Activated T-cell treated with anti-CD3 and anti-CD28 coated beads for 24 hours (primary cell): ENCODE measurements at regions not wholly inside any gene's neighbourhood (a gene's known extent, or its start where the extent isn't known, plus 50 kb on each side); places are given as distances from the start of the nearest gene placed in this dataset.
"Not testable (repeated sequence)": the region's sequence is repeated elsewhere in the genome, so short reads cannot be mapped to it uniquely, and the experiment has no call there.

ENCODE experiments used
- DNase-seq: peaks from one replicate; pipeline ENCODE4 v3.0.0-alpha.2; 2020; ENCODE audit warnings: low read depth

DNA sequence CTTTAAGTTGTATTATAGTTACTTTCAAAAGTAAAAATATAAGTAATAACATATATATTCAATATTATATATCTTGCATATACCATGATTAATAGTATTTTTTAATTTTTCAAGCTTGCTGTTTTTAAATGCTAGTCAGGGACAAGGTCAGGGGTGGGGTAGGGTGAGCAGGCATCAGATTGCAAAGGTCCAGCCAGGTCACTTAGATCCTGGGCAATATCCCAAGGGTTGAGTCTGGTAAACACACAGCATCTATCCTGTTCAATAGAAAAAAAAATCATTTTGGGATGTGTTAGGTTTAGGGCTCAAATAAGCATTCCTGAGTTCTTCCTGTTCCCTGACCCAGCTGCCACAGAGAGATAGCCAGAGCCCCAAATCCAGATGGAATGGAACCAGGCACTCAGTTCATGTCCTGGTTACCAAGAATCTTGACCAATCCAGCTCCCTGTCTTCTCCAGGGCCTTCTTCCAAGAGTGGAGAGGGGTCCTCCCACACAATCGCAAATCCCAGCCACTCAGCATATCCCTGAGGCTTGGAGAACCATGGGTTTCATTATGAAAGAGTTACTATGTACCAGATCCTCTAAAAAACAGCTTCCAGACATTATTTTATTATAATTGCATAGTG, 134.9 kb upstream of the TOP1 start:
- no peak for DNase-seq

DNA sequence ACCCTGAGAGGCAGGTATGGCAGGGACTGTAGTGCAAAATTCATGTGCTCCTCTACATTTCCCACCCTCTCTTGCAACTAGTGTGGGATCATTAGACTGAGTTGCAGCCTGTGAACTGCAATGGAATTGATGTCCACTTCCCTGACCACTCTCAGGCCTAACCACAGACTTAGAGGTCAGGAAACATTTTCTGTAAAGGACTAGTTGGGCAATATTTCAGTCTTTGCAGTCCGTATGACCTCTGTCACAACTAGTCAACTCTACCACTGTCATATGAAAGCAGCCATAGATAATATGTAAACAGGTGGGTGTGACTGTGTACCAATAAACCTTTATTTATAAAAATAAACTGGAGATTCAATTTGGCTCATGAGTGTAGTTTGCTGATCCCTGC, 134.4 kb upstream of the TOP1 start:
- no peak for DNase-seq

DNA sequence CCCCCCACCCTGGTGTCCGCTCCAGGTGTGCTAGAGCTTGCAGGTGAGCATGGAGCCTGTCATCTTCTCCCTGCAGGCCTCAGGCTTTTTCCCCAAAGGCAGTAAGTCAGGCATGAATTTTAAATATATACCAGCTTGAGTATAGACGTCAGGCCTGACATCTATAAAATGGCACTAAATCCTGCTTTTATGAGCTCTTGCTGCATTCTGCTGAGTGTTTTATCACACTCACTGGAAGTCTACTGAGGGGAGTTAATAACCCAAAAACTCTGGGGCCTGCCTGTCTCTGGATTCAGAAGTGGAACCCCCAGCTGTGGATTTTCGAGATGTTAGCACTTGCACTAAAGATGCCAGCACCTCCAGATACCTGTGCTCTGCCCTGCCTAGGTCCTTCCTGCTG, 133.4 kb upstream of the TOP1 start:
- no peak for DNase-seq

DNA sequence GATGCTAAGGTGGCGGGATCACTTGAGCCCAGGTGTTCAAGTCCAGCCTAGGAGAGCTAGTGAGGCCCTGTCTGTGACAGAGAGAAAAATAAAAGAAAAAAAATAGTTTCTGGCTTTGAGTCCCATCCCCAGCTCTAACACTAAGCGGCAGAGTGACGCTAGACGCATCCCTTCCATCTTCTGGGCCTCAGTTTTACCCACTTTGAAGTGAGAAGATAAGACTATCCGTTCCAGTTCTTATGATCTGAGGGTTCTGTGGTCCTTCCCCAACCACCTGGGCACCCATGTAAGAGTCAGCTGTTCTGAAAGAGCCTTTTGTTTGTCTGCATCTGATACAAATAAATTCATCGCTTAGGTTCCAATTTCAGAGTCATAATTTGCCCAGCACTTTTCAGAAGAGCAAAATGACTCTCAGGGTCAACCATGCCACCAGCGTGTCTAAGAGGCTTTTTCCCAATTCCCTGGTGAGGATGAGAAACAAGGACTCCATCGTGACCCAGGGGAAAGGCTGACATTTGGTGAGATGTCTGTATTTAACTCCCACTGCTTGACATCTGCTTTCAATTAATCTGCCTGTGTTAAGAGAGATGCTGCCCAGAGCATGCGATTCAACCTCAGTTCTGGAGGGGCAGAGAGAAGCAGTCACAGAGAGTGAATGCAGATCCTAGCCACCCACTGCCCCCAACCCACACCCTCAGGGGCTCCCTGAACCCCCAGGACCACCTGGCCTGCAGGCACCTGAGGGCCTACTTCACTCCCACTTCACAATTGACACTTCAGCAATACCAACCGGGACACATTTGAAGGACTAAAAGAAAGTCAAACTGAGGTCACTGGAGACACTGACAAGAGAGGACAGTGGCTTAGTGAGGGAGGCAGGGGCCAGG, 131.6 kb upstream of the TOP1 start:
- no peak for DNase-seq

DNA sequence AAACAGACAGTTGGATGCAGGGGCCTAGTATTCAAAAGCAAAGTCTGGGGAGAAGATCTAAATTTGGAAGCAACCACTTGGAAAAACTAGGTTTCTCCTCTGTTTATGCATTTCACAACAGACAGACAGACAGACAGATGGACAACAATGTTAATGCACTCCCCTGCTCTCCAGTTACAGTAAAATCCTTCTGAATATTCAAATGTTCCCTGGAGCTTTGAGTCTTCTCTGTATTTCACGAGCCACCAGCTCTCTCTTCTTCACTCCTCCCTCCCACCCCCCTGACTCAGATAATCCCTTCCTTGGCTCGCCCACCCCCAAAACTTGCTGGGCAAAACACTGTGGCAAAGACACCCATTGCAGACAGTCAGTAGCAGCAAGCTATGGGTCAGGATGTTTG, 129.3 kb upstream of the TOP1 start:
- DNase-seq: no peak

GRCh38 chr20:40900666-40901215, 127.9 kb upstream of the TOP1 start:
- DNase-seq: no peak

DNA sequence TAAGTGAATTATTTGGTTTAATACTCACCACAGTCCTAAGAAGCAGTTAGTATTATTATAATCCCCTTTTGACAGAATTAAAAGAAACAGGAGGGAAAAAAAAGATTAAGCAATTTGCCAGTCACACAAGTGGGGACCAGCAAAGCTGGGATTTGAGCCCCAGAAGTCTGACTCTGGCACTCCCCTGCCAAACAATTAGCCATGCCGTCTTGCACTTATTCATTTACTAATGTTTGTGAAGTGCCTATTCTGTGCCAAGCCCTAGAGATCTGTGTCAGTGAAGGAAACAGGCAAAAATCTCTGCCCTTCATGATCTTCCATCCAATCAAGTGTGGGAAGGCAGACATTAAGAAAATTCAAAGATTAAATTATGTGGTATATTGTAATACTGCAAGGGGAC, 126.0 kb upstream of the TOP1 start:
- no peak for DNase-seq

DNA sequence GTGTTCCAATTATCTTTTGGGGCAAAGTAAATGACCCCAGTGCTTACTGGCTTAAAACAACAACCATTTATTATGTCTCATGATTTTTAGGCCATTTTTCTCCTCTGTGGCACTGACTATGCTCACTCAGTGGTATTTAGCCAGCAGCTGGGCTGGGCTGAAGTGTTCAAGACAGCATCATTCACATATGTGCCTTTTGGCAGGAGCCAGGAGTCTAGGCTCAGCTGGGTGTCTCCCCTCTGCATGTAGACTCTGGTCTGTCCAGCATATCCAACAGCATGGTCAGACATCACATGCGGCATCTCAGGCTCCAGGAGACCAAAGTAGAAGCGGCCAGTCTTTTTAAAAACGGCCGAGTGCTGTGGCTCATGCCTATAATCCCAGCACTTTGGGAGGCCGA, 120.3 kb upstream of the TOP1 start:
- DNase-seq: no peak

DNA sequence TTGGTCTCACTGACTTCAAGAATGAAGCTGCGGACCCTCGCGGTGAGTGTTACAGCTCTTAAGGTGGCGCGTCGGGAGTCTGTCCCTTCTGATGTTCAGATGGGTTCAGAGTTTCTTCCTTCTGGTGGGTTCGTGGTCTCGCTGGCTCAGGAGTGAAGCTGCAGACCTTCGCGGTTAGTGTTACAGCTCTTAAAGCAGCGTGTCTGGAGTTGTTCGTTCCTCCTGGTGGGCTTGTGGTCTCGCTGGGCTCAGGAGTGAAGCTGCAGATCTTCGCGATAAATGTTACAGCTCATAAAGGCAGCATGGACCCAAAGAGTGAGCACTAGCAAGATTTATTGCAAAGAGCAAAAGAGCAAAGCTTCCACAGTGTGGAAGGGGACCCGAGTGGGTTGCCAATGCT, 119.1 kb upstream of the TOP1 start:
- DNase-seq: not testable (repeated sequence)

GRCh38 chr20:40910436-40910835, 118.2 kb upstream of the TOP1 start:
- DNase-seq: not testable (repeated sequence)

- not testable (repeated sequence) for DNase-seq
These were observed 117.5 kb upstream of the TOP1 start for GRCh38 chr20:40911152-40911551.

DNA sequence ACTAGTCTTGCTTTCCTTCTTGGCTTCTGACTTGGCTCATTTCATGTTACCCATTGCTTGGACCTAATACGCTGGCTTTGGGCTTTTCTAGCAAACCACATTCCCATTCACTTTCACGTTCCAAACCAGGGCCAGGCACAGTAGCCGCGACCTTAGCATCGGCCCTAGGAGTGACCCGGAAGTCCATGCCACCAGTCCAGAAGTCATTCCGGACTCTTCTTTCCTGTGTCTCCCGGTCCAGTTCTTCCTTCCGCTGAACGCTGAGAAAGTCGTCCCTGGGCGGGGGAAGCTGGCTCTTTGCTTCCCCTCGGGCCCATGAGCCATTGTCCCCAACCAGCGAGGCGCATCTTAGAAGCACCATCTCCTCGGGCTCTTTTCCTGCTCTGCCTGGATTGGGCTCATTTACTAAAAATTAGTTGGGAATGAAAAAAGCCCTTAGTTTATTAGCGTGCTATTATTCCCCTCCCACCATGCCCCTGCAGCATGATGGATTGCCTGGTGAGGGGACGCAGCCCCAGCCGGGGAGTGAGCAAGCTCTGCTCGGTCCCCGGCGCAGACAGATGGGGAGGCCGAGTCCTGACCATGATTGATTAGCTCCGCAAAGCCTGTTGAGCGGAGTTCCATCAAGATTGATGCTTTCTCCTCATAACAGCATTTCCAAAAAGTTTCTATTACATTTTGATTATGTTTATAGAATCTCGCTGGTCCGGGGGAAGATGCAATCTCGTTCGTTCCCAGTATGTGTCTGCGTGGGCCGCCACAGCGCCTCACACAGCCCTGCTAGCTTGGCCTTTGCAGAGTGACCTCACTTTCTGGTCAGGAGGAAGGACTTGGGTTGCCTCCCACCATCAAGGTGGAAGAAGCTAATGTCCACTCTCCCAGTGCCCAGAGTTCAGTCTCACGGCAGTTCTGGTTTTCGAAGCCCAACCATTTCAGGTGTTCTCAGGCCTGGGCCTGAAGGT, 115.1 kb upstream of the TOP1 start:
- DNase-seq: no peak

DNA sequence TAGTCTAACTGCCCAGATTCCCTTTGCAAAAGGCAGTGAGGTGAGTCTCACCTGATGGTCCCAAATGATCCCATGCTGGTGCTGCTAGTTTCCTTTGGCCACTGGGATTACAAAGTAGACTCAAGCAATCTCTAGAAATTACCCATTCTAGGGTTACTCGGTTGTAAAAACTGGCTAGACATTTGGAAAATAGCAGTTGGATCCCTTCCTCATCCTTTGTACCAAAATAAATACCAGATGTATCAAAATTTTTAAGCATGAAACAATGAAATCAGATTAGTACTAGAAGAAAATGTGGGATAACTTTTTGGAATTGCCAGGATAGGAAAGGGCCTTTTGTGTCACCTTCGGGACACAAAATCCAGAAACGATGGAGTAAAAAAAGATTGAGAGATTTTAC, 112.9 kb upstream of the TOP1 start:
- DNase-seq: no peak

DNA sequence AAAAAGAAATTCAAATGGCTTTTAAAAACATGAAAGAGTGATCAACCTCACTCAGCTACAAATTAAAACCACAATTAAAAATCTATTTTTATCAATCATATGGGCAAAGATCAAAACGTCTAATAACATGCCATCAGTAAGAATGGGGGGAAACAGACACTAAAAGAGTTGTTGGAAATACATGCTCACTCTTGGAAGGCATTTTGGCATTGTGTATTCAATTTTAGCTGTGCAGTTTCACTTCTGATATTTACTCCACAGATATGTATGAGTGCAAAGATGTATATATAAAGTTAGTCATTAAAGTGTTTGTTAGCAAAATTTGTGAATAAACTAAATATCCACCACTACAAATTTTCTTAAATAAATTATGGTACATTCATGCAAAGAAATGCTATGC, 112.3 kb upstream of the TOP1 start:
- no peak for DNase-seq

DNA sequence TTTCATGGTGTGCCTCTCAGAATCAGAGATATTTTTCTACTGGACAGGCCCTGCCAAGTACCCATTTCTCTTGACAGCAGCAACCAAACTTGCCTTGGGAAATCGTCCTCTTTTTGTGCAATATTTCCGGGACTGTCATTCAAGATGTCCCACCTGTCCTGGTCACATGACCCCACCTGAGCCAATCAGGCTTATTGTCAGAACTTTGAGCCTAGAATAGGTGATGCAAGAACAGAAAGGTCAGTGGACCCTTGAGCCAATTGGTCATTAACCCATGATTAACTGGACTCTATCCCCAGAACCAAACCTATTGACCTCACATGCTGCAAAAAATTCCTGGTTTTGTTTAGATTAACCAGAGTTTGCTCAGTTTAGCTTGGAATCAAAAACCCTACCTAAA, 108.3 kb upstream of the TOP1 start:
- DNase-seq: no peak

- DNase-seq: no peak
These were observed 105.8 kb upstream of the TOP1 start for GRCh38 chr20:40922865-40923264.

DNA sequence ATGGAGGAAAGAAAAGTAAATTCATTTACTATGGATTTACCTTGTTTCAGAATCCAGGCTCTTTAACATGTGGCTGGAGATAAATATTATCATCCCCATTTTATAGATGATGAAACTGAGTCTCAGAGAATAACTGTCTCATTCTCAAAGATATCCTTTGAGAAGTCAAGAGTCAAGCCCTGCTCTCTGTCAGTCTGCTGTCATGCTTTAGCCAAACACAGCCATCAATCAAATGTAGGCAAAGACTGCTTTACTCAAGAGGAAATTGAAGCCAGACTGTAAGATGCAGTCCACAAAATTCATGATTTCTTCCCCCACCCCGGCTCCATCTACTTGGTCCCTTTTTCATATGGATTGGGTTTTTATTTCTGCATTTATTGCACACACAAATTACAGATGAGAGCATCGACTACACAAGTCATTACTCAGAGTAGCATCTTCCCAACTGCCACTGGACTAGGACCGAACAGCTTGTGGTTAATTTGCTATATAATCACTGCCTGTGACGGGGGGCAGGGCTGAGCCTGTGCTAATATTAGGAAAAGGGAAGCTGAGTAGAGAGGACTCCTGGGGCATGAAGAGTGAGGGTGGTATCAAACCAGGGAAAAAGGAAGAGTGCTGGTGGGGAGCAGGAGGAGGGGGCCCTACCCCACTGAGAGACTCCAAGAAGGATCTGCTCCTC, 102.7 kb upstream of the TOP1 start:
- DNase-seq: no peak

DNA sequence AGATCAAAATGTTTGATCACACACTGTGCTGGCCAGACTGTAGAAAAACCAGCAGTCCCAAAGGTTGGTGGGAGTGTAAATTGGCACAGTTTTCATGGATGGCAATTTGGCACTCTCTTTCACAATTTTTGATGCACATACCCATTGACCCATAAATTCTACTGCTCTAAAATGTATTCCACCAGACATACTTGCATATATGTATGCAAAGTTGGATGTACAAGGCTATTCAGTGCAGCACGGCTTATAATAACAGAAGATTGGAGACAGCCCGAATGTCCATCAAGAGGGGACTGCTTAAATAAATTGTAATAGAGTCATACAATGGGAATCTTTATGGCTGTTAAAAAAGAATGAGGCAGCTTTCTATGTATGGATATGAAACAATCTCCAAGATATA, 101.7 kb upstream of the TOP1 start:
- DNase-seq: no peak

DNA sequence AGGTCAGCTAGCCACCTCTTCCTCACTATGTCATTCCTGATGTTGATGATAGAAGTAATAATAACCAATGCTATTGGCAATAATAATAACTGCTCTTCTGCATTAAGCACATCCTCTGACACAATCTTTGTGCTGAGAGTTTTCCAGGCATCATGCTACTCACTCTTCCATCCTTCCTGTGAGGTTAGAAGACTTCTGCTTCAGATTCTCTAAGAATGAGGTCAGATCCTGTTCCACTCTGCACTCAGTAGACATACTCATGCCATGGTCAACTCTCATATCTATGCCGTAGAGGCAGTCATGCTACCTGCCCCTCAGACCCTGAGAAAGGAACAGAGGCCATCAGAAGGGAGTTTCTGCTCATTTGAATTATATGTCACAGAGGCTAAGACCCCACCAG, 98.1 kb upstream of the TOP1 start:
- DNase-seq: no peak

DNA sequence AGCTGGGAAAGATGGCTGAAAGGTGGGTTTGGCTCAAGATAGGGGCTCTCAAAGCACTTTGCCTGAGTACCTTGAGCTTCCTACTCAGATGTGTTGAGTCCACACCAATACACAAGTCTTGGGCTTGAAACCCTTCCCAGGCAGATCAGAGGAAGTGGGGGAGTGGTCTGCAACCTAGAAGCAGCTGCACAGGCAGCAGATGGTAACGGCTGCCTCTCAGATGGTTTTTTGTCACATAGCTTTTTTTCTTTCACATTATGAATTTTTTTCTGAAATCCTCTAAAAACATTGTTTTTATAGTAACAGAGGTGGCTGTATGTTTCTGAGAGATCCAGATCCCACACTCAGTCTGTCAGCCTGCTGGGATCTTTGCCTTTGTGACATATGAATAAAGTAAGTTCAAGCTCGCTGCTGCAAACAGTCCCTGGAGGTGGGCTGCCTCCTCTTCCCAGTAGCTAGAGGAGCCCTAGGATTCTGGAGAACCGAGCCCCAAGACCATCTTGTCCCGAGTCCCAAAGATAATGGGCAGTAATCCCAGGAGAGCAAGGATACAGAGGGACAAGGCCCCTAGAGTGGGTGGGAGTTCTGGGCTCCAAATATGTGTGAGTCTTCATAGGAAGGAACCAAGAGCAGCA, 97.1 kb upstream of the TOP1 start:
- DNase-seq: no peak

DNA sequence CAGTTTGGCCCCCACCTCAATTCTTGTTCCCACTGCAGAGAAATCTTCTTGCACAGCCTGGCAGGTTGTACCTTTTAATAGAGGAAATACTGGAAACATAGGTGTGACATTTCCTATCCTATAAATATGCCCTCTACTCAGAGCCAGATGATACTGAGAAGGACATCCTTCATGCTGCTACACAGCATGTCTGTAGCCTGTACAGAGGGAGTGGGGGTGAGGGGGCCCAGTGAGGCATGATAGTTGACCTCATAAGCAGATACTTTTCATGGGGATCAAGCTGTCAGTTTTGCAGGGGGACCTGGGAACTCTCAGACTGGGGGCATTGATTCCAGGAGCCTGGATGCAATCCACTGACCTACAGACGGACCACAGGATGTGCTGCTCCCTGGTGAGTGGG, 96.2 kb upstream of the TOP1 start:
- no peak for DNase-seq
